NCI-H2171 treated with DMSO at 0.1 percent for 48 hours (cell line): ENCODE measurements at regions not wholly inside any gene's neighbourhood (a gene's known extent, or its start where the extent isn't known, plus 50 kb on each side); places are given as distances from the start of the nearest gene placed in this dataset.

Experiments
- DNase-seq: peaks from one replicate; lab custom pipeline; 2025; lab: John Stamatoyannopoulos, UW

- no peak for DNase-seq
Observed at GRCh38 chr14:76603713-76604112, 157.6 kb upstream of the VASH1 start.

GRCh38 chr14:76607510-76607909, 153.8 kb upstream of the VASH1 start:
- DNase-seq = no peak

GRCh38 chr14:76612654-76613053, 148.6 kb upstream of the VASH1 start:
- DNase-seq = no peak

GRCh38 chr14:76613616-76614015, 147.7 kb upstream of the VASH1 start:
- DNase-seq = no peak

- DNase-seq = no peak
Observed at GRCh38 chr14:76615331-76615730, 145.9 kb upstream of the VASH1 start.

- no peak for DNase-seq
Observed at GRCh38 chr14:76617440-76617839, 143.8 kb upstream of the VASH1 start.

GRCh38 chr14:76636602-76637001, 124.7 kb upstream of the VASH1 start:
- no peak for DNase-seq

- no peak for DNase-seq
Observed at GRCh38 chr14:76638841-76639240, 122.4 kb upstream of the VASH1 start.

- no peak for DNase-seq
Observed at GRCh38 chr14:76639606-76640229, 121.5 kb upstream of the VASH1 start.

- DNase-seq = peak; percentile 29
Observed at GRCh38 chr14:76640923-76641395, 120.3 kb upstream of the VASH1 start.

GRCh38 chr14:76641541-76641940, 119.7 kb upstream of the VASH1 start:
- DNase-seq = no peak

GRCh38 chr14:76643887-76644286, 117.4 kb upstream of the VASH1 start:
- peak; percentile 11 for DNase-seq

- peak; percentile 79 for DNase-seq
Observed at GRCh38 chr14:76644855-76645518, 116.3 kb upstream of the VASH1 start.

GRCh38 chr14:76647697-76648298, 113.5 kb upstream of the VASH1 start:
- DNase-seq = peak; percentile 72

- DNase-seq = peak; percentile 62
Observed at GRCh38 chr14:76651410-76652055, 109.7 kb upstream of the VASH1 start.

- no peak for DNase-seq
Observed at GRCh38 chr14:76653875-76654572, 107.2 kb upstream of the VASH1 start.

- DNase-seq = no peak
Observed at GRCh38 chr14:76654573-76655108, 106.6 kb upstream of the VASH1 start.

- no peak for DNase-seq
Observed at GRCh38 chr14:76655331-76655730, 105.9 kb upstream of the VASH1 start.

- DNase-seq = no peak
Observed at GRCh38 chr14:76656592-76656991, 104.7 kb upstream of the VASH1 start.

- DNase-seq = no peak
Observed at GRCh38 chr14:76657404-76657803, 103.9 kb upstream of the VASH1 start.

- DNase-seq = no peak
Observed at GRCh38 chr14:76657846-76658245, 103.4 kb upstream of the VASH1 start.

GRCh38 chr14:76662580-76662979, 98.7 kb upstream of the VASH1 start:
- DNase-seq = no peak
